Globus pallidus (tissue), 1 donor: ENCODE measurements at regions not wholly inside any gene's neighbourhood (a gene's known extent, or its start where the extent isn't known, plus 50 kb on each side); places are given as distances from the start of the nearest gene placed in this dataset.

Experiments used
- DNase-seq: peaks from one replicate; pipeline ENCODE4 v3.0.0-alpha.2; 2015; ENCODE audit warnings: low spot score

- no peak for DNase-seq
Observed at GRCh38 chr1:170271430-170272161, 125.8 kb downstream of the NTMT2 start.

GRCh38 chr1:170273291-170274130 lies 127.8 kb downstream of the NTMT2 start:
- DNase-seq = no peak

GRCh38 chr1:170274131-170274501 lies 128.4 kb downstream of the NTMT2 start:
- DNase-seq = no peak

- DNase-seq = no peak
Observed at GRCh38 chr1:170277985-170278384, 132.2 kb downstream of the NTMT2 start.

- no peak for DNase-seq
Observed at GRCh38 chr1:170284016-170284415, 138.3 kb downstream of the NTMT2 start.

GRCh38 chr1:170284512-170284911 lies 138.8 kb downstream of the NTMT2 start:
- DNase-seq = no peak

GRCh38 chr1:170284951-170285350 lies 139.2 kb downstream of the NTMT2 start:
- DNase-seq = no peak

- DNase-seq = no peak
Observed at GRCh38 chr1:170288155-170288554, 142.4 kb downstream of the NTMT2 start.

- DNase-seq = no peak
Observed at GRCh38 chr1:170290276-170290675, 144.5 kb downstream of the NTMT2 start.

GRCh38 chr1:170290991-170291390 lies 145.2 kb downstream of the NTMT2 start:
- no peak for DNase-seq

- DNase-seq = no peak
Observed at GRCh38 chr1:170291516-170291915, 145.8 kb downstream of the NTMT2 start.

- no peak for DNase-seq
Observed at GRCh38 chr1:170296211-170296610, 150.5 kb downstream of the NTMT2 start.

GRCh38 chr1:170296642-170297041 lies 150.9 kb downstream of the NTMT2 start:
- DNase-seq = no peak

- DNase-seq = no peak
Observed at GRCh38 chr1:170301596-170301995, 155.8 kb downstream of the NTMT2 start.

GRCh38 chr1:170303034-170303433 lies 157.3 kb downstream of the NTMT2 start:
- no peak for DNase-seq

- no peak for DNase-seq
Observed at GRCh38 chr1:170305777-170306512, 160.2 kb downstream of the NTMT2 start.

GRCh38 chr1:170306513-170306910 lies 160.8 kb downstream of the NTMT2 start:
- no peak for DNase-seq

GRCh38 chr1:170306948-170307347 lies 161.2 kb downstream of the NTMT2 start:
- no peak for DNase-seq

GRCh38 chr1:170307426-170307825 lies 161.7 kb downstream of the NTMT2 start:
- DNase-seq = no peak

GRCh38 chr1:170309389-170310013 lies 163.7 kb downstream of the NTMT2 start:
- DNase-seq = no peak

- no peak for DNase-seq
Observed at GRCh38 chr1:170310014-170310405, 164.3 kb downstream of the NTMT2 start.

GRCh38 chr1:170310951-170311350 lies 165.2 kb downstream of the NTMT2 start:
- no peak for DNase-seq
